ENCODE measurements at regions not wholly inside any gene's neighbourhood (a gene's known extent, or its start where the extent isn't known, plus 50 kb on each side); places are given as distances from the start of the nearest gene placed in this dataset.

DNA sequence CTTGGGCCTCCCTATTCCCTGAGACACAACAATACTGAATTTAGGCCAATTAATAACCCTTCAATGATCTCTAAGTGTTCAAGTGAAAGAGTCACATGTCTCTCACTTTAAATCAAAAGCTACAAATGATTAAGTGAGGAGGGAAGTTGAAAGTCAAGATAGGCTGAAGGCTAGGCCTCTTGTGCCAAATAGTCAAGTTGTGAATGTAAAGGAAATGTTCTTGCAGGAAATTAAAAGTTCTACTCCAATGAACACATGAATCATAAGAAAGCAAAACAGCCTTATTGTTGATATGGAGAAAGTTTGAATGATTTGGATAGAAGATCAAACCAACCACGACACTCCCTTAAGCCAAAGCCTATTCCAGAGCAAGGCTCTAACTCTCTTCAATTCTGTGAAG is 286.9 kb downstream of the MEIS1 start:
- no peak for DNase-seq (ENCODE audit: low spot score)

DNA sequence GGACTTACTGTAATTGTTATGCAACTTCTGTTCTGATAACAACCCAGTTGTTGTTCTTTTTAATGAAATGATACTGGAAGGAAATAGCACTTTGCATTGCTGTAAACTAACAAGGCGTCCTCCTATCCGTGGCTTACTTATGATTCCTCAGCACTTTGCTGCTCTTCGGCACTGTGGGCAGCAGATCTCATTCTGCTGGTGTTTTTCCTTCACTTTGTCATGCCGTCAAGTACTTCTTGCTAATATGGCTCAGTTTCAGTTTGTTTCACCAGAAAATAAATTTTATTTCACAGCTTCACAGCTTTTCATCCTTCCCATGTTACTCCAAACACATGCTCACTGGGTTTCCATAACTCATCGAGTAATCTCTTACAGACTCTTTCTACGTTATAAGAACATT is 289.3 kb downstream of the MEIS1 start:
- no peak for DNase-seq (ENCODE audit: low spot score)

DNA sequence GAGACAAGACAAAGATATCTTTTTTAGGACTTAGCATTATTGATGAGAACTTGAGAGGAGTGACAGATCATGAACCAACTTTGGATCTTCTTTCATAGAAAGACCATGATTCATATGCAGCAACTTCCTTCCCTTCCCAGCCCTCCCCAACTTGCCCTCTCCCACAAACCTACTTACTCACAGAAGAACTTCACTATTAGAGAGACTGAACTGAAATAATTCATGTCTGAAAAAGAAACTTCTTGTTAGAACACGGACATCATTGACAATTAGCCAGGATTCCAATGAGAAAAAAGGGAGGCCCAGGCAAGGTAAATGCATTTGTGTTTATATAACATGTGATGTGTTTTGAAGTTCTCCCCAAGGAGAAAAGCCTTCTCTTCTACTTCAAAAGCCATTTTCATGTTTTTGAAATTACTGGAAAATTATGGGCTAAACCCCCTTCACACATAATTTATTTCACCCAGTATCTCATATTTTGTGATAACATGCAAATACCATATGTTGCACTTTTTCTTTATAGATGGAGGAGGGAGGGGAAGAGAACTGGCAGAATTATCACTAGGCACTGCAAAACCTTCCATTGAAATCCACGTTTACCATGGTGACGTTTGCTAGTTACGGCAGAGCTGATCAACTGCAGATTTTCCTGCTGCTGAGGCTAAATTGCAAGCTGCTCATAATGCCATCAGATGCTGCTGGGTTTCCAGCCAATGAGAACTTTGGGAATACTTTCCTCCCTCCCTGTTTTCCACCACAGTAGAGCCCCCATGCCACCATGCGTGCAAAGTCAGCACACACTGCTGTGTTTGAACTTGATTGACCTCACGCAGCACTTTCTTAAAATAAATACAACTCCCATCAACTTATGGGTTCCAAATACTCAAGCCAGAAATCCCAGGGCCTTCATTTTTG is 294.7 kb downstream of the MEIS1 start:
- no peak for DNase-seq (ENCODE audit: low spot score)

DNA sequence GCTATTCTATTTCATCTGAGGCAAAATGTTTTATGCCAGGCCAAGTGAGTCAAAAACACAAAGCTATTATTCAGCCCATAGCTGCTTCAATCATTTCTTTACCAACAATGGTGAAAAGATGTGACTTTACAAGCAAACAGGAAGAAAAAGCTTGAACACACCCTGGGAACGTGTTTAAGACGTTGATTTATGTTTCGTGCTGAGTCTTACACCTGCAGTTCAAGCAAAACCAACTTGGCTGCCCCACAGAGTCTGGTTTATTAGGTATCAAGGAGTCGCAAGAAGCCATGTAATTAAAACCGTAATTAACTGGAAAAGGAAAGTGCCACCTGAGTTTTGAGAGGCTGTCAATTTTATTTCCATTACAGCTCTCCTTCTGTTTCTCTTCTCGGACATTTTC is 295.5 kb downstream of the MEIS1 start:
- DNase-seq (ENCODE audit: low spot score), result no peak

DNA sequence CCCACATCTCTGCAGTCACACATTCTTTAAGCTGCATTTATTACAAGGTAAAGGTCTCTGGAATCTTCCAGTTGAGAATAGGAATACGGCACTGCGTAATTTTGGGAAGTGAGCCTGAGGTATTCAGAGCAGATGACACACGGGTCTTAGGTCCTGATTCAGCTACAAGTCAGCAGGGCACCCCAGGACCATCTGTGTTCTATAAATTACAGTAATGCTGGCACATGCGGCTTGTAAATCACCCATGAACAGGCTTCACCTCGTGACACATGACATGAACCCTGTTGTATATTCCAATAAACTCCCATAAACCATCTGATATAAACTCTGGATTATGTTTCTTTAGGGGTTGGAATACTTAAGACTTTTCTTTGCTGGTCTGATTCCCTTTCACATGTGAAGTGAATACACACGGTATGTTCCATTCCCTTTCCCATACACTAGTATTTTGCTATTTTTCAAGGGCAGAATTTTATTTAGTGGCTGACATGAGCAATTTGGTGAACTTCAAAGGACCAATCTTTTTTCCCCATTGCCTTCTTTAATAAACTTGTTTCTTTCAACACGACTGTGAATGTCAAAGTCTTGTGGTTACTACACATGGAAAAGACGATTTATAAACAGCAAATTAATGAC is 298.6 kb downstream of the MEIS1 start:
- DNase-seq (ENCODE audit: low spot score), result no peak

DNA sequence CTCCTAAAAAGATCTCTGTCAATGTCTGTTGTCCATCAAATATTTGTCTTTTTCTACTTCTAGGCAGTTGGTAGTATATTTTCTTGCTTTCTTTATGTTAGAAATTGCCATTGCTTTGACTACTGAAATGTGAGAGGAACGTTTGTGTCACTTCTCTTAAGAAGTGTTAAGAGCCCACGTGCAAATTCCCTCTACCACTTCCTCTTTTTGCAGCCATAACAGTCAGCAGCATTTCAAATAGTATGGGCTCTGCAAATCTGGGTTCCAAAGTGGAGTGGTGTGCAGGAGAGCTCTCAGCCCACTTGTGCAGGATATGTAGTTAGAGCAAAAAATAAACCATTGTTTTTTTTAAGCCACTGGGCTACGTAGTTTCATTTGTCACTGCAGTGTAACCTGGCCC is 314.0 kb downstream of the MEIS1 start:
- no peak for DNase-seq (ENCODE audit: low spot score)

DNA sequence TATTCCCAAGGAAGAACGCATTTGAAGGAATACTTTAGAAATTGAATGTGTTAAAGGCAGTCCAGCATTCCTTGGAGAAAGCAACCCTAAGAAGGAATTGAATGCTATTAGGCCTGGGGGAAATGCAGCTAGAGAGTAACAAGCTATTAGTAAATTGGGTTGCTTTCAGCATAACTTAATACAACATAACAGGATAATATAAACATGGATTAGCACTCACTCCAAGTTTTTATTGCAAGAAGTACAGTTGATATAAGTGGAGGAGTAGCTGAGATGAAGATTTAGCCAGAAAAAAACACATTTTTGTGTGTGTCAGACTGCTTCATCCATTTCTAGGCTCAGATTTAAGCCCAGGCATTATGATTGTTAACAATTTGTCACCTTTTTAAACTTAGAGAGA is 314.6 kb downstream of the MEIS1 start:
- DNase-seq (ENCODE audit: low spot score), result no peak

DNA sequence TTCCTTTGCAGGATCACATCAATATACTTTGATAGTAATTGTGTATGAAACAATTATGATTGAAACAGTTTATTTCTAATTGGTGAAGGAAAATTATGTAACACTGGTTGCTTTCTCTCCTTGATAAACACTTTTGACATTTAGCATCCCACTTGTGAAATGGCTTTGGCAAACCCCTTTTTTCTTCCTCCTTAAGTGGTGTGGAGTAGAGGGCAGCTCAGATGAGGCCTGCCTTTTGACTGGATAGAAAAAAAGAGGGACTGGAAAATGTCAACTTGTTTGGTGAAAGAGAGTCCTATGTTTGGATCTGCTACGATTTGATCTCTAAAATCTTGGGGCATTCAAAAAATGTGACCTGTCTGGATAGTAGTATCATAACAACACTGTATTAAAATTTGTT is 318.3 kb downstream of the MEIS1 start:
- no peak for DNase-seq (ENCODE audit: low spot score)

DNA sequence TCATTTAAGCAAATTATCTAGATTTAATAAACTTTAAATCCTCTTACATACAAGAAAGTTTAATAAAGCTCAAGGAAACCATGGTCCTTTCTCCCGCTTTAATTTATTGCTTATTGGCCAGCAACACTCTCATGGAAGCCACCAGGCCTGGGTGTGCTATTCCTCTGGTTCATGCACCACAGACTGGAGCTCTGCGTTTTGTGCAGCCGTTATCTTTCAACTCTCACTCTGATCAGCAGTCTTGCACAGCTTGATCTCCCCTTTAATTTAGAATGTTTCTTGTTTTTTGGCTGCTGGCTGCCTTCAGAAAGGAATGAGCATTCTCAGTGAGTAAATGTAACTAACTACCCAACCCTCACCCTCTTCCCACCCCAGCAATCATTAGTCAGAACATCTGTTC is 318.7 kb downstream of the MEIS1 start:
- DNase-seq (ENCODE audit: low spot score), result no peak

DNA sequence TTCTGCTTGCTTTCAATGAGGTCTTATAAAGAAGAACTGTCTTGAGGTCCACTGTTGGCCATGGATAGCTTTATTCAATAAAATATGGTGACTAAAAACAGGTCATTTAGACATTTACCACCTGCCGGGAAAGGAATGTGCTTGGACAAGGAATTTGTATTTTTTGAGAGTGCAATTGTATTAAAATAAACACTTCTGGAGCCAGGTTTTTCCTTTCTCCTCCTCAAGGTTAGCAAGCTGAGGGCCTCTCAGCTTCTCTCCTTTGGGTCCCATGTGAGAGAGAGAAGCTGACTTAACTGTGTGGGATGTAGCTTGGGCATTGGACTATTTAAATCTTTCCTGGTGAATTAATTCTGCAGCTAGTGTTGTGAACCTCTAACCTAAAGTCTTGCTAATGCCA is 321.0 kb downstream of the MEIS1 start:
- no peak for DNase-seq (ENCODE audit: low spot score)

DNA sequence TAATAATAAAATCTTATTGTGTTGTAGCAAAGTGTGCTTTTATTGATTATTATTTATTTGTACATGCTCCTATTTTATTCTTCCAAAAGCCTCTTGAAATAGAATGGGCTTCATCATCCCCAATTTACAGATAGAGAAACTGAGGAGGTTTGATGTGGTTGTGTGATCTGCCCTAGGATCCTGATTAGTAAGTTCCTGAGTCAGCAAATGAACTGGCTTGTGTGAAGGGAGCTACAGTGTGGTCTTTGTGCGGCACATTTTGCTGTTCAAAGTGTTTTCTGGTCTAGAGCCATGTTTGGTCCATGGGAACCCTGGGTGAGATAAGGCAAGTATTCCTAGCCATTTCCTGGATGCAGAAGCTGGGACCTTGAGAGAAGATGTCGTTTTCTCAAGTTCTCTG is 326.9 kb downstream of the MEIS1 start:
- DNase-seq (ENCODE audit: low spot score), result no peak

DNA sequence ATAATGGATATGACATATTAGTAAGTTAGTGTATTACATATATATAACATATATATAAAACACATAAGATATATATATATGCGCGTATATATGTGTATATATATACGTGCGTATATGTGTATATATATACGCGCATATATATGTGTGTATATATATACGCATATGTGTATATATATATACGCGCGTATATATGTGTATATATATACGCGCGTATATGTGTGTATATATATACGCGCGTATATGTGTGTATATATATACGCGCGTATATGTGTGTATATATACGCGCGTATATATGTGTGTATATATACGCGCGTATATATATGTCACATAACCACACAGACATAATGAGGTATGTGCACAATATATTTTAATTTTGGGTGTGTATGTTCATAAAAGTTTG is 327.8 kb downstream of the MEIS1 start:
- no peak for DNase-seq (ENCODE audit: low spot score)

DNA sequence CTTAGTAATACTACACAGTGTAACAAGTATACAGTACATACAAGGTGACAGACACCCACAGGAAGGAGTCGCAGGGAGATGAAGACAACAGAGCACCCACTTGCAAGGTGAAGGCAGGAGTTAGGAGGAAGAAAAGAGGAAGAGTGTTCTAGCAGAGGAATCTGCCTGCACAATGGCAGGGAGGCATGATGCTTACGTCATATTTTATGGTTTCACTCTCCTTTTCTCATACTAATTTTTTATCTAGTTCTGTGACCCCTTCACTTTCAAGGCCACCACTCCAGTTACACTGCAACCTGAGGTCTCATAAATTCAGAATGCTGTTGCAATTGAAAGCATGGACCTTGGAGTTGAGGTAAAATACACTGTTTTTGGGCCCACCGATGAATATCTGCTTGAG is 331.7 kb downstream of the MEIS1 start:
- no peak for DNase-seq (ENCODE audit: low spot score)

DNA sequence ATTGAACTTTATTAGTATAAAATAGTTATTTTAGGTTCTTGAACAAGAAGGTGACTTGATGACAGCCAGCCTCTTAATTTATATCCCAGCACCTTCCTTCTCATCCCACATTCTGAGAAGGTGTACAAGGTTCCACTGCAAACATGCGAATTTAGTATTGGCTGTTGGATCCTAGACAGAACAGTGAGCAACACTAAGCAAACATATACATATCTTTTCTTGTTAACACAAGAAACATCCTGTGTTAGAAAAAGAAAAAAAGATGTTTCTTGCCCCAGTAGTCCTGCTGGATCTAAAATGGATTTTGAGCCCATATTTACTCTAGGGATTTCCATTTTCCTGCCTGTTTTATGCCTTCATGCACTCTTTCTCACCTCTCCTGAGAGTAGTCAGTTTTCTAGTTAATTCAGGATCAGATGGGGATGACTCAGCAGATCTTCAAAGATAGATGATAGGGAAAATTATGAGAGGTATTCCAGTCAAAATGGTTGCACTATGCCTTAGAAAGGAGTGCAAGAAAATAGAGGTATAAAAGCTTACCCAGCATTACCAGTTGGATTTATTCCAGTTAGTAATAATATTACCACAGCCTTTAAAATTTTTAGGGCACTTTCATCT is 336.5 kb downstream of the MEIS1 start:
- DNase-seq (ENCODE audit: low spot score), result no peak

DNA sequence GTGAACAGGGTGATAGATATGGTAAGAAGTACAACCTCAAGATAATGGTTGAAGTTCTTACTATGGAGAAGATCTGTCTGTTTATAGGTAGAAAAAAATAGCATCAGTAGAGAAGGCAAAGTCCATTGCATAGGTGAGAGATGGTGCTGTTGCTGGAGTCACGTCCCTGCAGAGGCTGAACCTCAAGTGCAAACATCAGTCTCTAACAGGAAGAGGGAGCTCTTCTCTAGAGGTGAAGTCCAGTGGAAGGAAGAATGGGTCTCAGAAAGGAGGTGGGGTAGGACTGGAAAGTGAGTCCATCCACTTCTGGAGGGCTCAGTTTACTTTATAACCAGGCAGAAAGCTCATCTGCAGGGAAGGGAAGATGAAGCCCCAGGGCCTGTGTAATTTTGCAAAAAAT is 337.7 kb downstream of the MEIS1 start:
- DNase-seq (ENCODE audit: low spot score), result no peak

DNA sequence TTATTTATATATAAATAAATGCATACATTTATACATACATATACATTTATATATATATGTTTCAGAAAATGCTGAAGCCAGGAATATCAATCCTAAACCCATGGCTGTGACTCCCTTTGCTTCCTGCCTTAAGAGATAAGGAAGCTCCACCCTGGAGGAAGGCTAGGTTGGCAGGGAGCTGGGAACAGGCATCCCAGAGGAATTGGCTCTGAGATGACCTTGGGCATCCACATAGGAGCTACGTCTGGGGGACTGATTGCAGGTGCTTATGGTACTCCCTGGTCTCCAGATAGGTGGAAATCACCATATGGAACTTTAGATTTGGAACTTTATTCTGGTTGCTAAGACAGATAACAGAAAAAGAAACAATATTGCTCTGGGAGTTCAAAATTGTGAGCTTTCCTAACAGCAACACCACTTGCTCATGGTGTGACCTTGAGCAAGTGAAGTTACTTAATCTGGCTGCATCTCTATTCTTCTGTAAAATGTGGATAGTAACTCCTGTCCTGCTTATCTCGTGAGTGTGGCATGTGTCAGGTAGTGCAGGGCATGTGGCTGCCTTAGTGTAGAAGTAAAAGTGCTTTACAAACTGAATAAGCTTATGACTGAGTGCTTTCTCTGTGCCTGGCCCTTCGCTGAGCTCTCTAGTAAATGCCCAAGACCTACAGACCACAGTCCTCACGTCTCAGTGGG is 341.0 kb downstream of the MEIS1 start:
- no peak for DNase-seq (ENCODE audit: low spot score)

DNA sequence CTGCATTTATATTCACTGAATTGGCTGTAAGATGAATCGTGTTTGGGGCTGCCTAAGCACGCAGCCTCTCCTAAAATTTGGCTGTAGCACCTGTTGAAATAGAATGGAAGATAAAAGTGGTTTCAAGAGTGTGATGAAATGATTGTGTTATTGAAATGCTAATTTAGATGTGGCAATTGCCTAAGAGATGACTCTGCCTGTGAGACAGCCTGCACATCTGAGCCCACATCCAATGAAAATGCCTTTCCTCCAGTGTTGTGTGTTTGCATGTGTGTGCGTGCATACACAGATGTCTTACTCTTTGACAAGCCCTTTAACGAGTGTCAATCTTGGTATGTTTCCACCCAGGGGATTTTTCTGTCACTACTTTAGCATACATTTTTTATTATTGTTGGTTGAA is 346.9 kb downstream of the MEIS1 start:
- no peak for DNase-seq (ENCODE audit: low spot score)

DNA sequence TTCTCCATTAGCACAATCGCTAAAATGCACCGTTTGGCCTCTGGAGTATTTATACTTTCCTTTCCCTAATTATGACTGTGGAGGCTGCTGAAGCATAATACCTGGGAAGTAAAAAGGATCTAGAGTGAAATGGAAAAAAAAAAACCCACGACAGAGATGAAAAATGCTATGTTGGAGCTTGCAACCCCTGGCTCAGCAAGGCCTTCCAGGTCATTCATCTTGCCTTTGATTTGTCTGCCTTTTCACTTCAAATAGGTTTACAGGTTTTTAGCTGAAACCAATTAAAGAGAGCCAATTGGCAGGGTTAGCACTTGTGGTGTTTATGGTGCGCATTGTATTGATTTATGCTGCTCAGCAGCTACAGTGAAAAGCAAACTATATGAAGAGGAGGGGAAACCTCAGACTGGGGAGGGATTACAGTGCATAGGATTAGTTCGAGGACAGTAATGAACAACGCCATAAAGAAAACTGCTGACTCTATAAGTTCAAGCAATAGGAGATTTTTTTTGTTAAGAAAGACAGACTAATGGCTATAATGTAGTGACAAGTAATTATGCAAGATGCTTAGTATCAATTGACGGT is 347.9 kb downstream of the MEIS1 start:
- no peak for DNase-seq (ENCODE audit: low spot score)

DNA sequence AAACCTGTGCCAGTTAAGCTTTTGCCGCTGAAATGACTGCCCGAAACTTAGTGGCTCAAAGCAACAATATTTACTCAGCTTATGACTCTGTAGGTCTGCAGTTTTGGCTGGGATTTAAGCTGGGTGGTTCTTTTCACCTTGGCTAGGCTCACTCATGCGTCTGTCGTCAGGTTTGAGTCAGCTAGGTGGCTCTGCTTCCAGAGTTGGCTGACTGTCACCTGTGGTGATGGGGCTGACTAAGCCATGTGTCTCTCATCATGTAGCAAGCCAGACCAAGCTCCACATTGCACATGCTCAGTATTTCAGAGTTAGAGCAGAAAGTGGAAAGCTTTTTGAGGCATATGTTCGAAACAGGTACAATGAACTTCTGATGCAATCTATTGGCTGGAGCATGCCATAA is 354.8 kb downstream of the MEIS1 start:
- no peak for DNase-seq (ENCODE audit: low spot score)

DNA sequence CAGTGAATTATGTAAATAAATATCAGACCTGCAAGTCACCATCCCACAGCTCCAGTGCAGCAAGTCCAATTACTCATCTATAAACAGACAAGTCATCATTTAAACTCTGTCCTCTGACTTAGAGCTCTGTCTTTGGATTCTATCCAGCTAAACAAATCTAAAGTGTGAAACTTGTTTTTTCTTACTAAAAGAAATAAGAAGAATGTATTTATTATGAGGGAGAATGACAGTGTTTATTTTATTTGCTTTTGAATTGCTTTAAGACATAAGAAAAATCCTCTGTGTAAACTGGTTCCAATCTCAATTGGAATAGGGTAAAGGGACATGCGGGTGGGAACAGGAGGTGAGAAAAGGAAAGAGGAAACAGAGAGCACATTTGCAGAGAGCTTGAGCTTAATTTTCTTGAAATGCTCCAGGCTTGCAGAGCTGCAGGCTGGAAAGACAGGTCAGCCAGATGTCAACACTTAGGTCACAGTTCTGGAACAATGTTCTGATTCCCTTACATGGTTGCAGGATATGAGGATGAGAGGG is 355.8 kb downstream of the MEIS1 start:
- no peak for DNase-seq (ENCODE audit: low spot score)

DNA sequence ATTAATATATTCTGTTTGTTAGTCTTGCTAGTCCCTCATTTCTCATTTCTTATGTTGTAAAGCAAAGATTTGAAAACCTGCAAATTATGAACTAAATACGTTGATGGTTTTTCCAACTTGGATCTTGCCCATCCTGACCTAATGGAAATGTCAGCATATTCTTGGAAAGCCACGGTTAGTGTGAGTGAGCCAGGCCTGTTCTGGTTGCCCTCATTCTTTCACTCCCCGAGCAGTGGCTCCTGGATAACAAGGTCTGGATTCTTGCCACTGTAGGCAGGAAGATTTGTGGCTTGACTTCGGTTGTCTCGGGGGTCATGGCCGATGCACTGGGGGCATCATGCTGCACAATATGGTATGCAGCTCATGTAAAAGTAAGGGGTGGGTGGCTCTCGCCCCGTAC is 359.1 kb downstream of the MEIS1 start:
- DNase-seq (ENCODE audit: low spot score), result no peak

DNA sequence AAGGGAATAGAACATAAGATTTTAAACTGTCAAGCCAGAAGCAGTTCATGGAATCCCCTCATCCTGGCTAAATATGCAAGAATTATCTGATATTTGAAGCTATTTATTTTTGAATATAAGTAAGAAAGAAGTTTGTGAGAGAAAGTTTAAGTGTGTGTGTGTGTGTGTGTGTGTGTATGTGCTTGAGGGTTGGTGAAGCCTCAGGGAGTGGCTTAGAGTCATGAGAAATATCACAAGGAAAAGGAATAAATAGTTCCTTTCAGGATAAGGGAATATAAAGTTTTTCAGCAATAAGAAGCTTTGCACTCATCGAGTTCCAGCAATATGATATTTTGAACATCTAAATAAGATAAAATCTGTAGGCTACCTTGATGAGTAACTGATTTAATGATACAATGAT is 359.6 kb downstream of the MEIS1 start:
- no peak for DNase-seq (ENCODE audit: low spot score)

All from LoVo (cell line).